ENCODE measurements at regions not wholly inside any gene's neighbourhood (a gene's known extent, or its start where the extent isn't known, plus 50 kb on each side); places are given as distances from the start of the nearest gene placed in this dataset.
"Not testable (repeated sequence)": the region's sequence is repeated elsewhere in the genome, so short reads cannot be mapped to it uniquely, and the experiment has no call there.

DNA sequence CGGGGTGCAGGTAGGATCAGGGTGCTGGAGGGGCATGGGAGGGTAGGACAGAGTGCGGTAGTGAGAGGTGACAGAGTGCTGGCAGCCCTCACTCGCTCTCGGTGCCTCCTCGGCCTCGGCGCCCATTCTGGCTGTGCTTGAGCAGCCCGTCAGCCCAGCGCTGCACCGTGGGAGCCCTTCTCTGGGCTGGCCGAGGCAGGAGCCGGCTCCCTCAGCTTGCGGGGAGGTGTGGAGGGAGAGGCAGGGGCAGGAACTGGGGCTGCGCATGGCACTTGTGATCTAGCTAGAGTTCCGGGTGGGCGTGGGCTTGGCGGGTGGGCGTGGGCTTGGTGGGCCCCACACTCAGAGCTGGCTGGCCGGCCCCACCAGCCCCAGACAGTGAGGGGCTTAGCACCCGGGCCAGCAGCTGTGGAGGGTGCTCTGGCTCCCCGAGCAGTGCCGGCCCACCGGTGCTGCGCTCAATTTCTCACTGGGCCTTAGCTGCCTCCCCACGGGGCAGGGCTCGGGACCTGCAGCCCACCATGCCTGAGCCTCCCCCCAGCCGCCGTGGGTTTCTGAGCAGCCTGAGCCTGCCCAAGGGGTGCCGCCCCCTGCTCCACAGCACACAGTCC is 112.8 kb upstream of the DUSP22 start:
- H3K4me3 ChIP-seq (ENCODE audit: low read length in 3 of 3), result no peak overlapping the region
- H3K4me1 ChIP-seq (ENCODE audit: control insufficient read depth in 3 of 3, insufficient read depth in 3 of 3, low read length in 3 of 3), result no peaks in the 10 kb centered on the region
- H3K9me3 ChIP-seq (ENCODE audit: control insufficient read depth in 3 of 3, low read length in 3 of 3), result no peaks in the 10 kb centered on the region
- H3K36me3 ChIP-seq (ENCODE audit: control insufficient read depth in 3 of 3, insufficient read depth in 3 of 3, low read length in 3 of 3), result no peaks in the 10 kb centered on the region
- H3K9ac ChIP-seq (ENCODE audit: low read depth in 1 of 3, low read length in 3 of 3), result no peak overlapping the region
- peaks cover 0 to 7% (median 4%) of the 10 kb centered on the region in 3 donors for H3K27me3 ChIP-seq (ENCODE audit: control insufficient read depth in 3 of 3, insufficient read depth in 3 of 3, low read length in 3 of 3)
- no peak overlapping the region for H3K27ac ChIP-seq (ENCODE audit: low read depth, low read length)

DNA sequence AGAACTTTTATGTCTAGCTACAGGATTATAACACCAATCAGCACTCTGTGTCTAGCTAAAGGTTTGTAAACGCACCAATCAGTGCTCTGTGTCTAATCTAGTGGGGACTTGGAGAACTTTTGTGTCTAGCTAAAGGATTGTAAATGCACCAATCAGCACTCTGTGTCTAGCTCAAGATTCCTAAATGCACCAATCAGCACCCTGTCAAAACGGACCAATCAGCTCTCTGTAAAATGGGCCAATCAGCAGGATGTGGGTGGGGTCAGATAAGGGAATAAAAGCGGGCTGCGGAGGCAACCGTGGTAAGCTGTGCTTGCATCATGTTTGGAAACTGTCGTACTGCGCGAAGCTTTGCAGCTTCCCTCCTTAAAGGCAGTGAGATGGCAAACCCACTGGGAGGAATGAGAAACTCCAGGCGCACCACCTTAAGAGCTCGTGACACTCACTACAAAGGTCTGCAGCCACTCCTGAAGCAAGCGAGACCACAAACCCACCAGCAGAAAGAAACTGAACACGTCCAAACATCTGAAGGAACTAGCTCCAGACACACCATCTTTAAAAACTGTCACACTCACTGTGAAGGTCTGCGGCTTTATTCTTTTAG is 112.1 kb upstream of the DUSP22 start:
- not testable (repeated sequence) for H3K27me3 ChIP-seq (ENCODE audit: control insufficient read depth in 3 of 3, insufficient read depth in 3 of 3, low read length in 3 of 3); H3K27ac ChIP-seq (ENCODE audit: low read depth, low read length); H3K36me3 ChIP-seq (ENCODE audit: control insufficient read depth in 3 of 3, insufficient read depth in 3 of 3, low read length in 3 of 3); H3K4me1 ChIP-seq (ENCODE audit: control insufficient read depth in 3 of 3, insufficient read depth in 3 of 3, low read length in 3 of 3); H3K9me3 ChIP-seq (ENCODE audit: control insufficient read depth in 3 of 3, low read length in 3 of 3); H3K9ac ChIP-seq (ENCODE audit: low read depth in 1 of 3, low read length in 3 of 3); H3K4me3 ChIP-seq (ENCODE audit: low read length in 3 of 3)

DNA sequence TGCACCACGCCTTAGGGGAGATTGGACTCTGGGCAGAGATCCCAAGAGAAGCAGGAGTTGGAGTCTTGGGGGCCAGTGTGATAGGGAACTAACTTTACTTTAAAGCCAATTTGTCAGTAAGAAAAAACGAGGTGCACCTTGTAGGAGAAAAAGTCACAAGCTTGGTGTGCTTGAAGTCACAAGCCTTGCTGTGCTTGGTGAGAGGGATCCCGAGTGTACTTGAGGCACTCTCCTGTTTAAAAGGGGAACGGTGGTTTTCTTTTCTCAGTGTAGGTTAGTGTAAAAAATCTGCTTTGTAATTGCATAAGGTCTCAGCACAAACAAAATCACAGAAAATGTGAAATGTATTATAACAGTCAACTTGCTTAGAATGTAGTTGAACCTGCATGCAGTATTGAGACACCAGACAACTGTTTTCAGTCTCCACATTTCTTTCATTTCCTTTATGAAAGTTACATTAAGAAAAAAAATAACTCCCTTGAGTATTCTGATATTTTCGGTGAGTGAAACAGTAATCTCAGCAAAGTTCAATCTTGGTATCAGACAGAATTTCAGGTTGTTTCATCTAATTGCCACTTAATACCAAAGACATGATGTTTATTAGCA is 111.1 kb upstream of the DUSP22 start:
- Histone ChIP-seq H3K9me3 (ENCODE audit: control insufficient read depth in 3 of 3, low read length in 3 of 3) (no peaks in the 10 kb centered on the region), H3K9ac (ENCODE audit: low read depth in 1 of 3, low read length in 3 of 3) (no peak overlapping the region), H3K4me1 (ENCODE audit: control insufficient read depth in 3 of 3, insufficient read depth in 3 of 3, low read length in 3 of 3) (no peaks in the 10 kb centered on the region), H3K27ac (ENCODE audit: low read depth, low read length) (no peak overlapping the region), H3K4me3 (ENCODE audit: low read length in 3 of 3) (no peak overlapping the region), H3K36me3 (ENCODE audit: control insufficient read depth in 3 of 3, insufficient read depth in 3 of 3, low read length in 3 of 3) (no peaks in the 10 kb centered on the region), H3K27me3 (ENCODE audit: control insufficient read depth in 3 of 3, insufficient read depth in 3 of 3, low read length in 3 of 3) (peaks cover under 1 to 7% (median 4%) of the 10 kb centered on the region in 3 donors)

DNA sequence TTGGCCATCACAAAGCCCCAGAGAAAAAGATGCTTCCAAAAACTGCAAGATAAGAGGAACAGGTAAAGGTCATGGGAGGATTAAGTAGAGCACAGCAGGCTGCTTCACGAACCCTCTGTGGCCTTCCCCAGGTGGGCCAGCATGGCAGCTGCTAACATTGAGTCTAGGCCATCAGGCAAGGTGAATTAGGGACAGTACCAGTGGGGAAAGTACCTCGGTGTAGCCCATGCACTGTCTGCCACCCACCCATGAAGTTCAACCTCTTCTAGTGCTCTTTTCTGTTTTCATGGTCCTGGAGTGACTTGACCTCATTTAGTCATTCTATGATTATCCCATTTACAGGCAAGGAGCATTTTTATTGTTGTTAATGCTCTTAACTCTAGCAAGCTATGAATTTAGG is 108.6 kb upstream of the DUSP22 start:
- Histone ChIP-seq H3K9ac (ENCODE audit: low read depth in 1 of 3, low read length in 3 of 3) (no peak overlapping the region), H3K27ac (ENCODE audit: low read depth, low read length) (no peak overlapping the region), H3K9me3 (ENCODE audit: control insufficient read depth in 3 of 3, low read length in 3 of 3) (no peaks in the 10 kb centered on the region), H3K27me3 (ENCODE audit: control insufficient read depth in 3 of 3, insufficient read depth in 3 of 3, low read length in 3 of 3) (peaks cover 0 to 5% (median 4%) of the 10 kb centered on the region in 3 donors), H3K4me3 (ENCODE audit: low read length in 3 of 3) (no peak overlapping the region), H3K36me3 (ENCODE audit: control insufficient read depth in 3 of 3, insufficient read depth in 3 of 3, low read length in 3 of 3) (no peaks in the 10 kb centered on the region), H3K4me1 (ENCODE audit: control insufficient read depth in 3 of 3, insufficient read depth in 3 of 3, low read length in 3 of 3) (no peaks in the 10 kb centered on the region)

DNA sequence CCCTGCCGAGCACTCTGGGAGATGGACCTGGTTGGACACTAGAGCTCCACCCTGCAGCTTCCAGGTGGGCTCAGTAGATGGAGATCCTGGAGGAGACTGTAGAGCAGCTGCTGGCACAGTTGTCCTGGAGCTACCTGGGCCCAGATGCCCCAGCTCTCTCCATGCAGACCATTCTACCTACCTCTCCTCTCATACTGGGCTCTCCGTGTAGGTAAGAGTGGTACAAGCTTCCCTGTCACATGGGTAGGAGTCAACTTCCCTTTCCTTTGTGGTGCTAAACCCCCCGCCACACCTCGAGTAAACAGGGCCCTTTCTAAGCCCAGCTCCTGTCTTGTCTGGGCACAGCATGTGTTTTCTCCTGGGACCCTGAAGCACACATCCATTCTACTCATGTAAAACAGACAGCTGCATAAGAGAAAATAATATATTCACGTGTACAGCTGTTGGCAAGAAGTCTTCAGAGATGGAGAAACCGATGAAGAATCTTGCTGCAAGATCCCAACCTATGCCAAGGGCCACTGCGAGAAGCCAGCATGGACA is 108.1 kb upstream of the DUSP22 start:
- H3K4me3 ChIP-seq (ENCODE audit: low read length in 3 of 3), result no peak overlapping the region

DNA sequence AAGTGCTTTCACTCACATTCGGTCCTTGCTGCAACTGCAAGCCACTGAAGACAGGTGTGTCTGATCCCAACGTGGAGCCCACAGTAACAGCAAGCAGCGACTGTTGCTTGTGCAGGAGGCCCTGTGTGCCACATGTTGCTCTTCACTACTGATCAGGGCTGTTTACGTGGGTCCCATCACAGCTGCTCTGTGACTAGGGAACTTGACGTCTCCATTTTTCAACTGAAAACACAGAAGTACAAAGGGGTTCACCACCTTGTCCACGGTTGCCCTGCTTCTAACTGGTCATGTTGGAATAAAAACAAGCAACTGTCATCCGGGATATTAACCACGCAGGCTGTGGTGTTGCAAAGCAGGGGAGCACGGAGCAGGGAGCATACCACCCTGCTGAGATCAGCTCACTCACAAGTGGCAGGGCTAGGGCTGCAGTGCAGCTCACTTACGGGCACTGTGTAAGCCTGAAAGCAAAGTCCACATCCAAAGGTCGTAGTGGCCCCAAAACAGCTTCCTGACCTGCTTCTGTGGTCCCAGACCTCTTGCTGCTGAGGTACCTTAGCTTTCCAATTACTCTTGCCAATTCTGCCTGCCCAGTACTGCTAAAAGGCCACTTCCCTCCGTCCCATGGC is 105.8 kb upstream of the DUSP22 start:
- H3K4me3 ChIP-seq (ENCODE audit: low read length in 3 of 3), result no peak overlapping the region
- no peak overlapping the region for H3K27ac ChIP-seq (ENCODE audit: low read depth, low read length)
- peaks cover 0 to 10% (median 0%) of the 10 kb centered on the region in 3 donors for H3K27me3 ChIP-seq (ENCODE audit: control insufficient read depth in 3 of 3, insufficient read depth in 3 of 3, low read length in 3 of 3)
- H3K36me3 ChIP-seq (ENCODE audit: control insufficient read depth in 3 of 3, insufficient read depth in 3 of 3, low read length in 3 of 3), result no peaks in the 10 kb centered on the region
- H3K9me3 ChIP-seq (ENCODE audit: control insufficient read depth in 3 of 3, low read length in 3 of 3), result no peaks in the 10 kb centered on the region
- no peaks in the 10 kb centered on the region for H3K4me1 ChIP-seq (ENCODE audit: control insufficient read depth in 3 of 3, insufficient read depth in 3 of 3, low read length in 3 of 3)
- no peak overlapping the region for H3K9ac ChIP-seq (ENCODE audit: low read depth in 1 of 3, low read length in 3 of 3)

More for the DNA sequence above, 108.1 kb upstream of the DUSP22 start:
- Histone ChIP-seq H3K4me1 (ENCODE audit: control insufficient read depth in 3 of 3, insufficient read depth in 3 of 3, low read length in 3 of 3) (no peaks in the 10 kb centered on the region), H3K27me3 (ENCODE audit: control insufficient read depth in 3 of 3, insufficient read depth in 3 of 3, low read length in 3 of 3) (peaks cover 0 to 5% (median 4%) of the 10 kb centered on the region in 3 donors), H3K36me3 (ENCODE audit: control insufficient read depth in 3 of 3, insufficient read depth in 3 of 3, low read length in 3 of 3) (no peaks in the 10 kb centered on the region), H3K9ac (ENCODE audit: low read depth in 1 of 3, low read length in 3 of 3) (no peak overlapping the region), H3K27ac (ENCODE audit: low read depth, low read length) (no peak overlapping the region), H3K9me3 (ENCODE audit: control insufficient read depth in 3 of 3, low read length in 3 of 3) (no peaks in the 10 kb centered on the region)

DNA sequence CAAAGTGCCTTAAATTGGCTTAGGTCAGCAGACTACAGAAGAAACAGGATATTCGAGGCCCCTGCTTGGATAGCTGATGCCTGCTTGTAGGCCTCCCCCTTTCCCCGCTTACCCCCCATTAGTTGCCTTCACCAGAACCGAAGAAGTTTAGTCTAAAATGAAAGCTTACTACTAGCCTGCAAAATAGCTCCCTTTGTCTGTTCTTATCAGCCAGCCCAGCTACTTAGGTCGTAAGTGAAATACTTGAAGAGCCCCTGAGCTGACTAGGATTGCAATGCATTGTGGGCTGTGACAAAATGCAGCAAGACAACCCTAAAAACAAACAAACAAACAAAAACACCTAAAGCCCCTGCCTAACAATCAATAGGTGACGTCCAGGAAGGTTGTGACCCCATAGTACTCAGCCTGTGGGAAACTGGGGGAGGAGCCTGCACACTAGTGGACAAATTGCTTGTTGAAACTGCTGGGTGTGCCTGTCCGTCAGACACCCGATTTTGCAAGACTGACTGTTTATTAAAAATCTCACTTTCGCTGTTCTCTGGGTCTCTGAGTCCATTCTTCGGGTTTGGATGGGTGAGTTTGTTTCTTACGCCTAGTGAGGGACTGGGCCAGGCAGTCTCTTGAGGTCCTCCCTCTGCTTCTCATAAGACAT is 105.0 kb upstream of the DUSP22 start:
- H3K4me1 ChIP-seq (ENCODE audit: control insufficient read depth in 3 of 3, insufficient read depth in 3 of 3, low read length in 3 of 3), result no peaks in the 10 kb centered on the region
- no peaks in the 10 kb centered on the region for H3K9me3 ChIP-seq (ENCODE audit: control insufficient read depth in 3 of 3, low read length in 3 of 3)
- H3K27me3 ChIP-seq (ENCODE audit: control insufficient read depth in 3 of 3, insufficient read depth in 3 of 3, low read length in 3 of 3), result peaks cover 0 to 10% (median 0%) of the 10 kb centered on the region in 3 donors
- no peak overlapping the region for H3K4me3 ChIP-seq (ENCODE audit: low read length in 3 of 3)
- no peak overlapping the region for H3K9ac ChIP-seq (ENCODE audit: low read depth in 1 of 3, low read length in 3 of 3)
- H3K36me3 ChIP-seq (ENCODE audit: control insufficient read depth in 3 of 3, insufficient read depth in 3 of 3, low read length in 3 of 3), result no peaks in the 10 kb centered on the region
- H3K27ac ChIP-seq (ENCODE audit: low read depth, low read length), result no peak overlapping the region

DNA sequence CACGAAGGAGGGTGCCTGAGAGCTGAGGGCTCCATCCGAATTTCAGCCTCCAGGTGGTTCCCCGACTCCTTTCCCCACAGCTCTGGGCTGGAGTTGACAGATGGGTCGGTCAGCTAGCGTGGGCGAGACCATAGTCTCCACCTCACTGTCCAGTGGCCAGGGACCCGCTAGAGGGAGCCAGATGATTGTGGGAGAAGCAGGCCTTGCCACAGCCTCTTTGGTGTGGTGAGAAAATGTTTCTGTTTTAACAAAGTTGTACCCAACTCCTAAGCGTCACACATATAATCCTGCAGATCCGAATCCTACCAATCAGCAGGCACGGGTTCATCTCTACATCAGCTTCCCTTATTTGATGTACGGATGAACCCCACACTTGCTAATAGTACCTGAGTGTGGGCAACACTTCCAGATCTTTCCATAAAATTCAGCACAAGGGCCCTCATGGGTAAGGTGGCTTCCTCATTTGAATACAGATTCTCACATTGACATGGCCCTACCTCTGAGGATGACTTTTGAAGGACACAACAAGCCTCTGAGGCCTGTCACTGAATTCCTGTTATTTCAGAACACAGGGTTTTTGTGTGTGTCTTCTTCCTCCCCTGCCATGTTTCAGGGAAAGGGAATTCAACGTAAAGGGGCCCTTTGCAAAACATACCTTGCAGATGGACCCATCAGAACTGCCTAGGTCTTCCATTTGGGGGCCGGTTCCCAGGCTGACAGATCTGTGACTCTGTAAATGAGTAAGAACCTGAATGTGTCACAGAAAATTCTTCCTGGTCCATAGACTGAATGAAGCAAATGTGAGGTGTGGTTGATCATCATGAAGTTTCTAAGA is 103.2 kb upstream of the DUSP22 start:
- H3K9ac ChIP-seq (ENCODE audit: low read depth in 1 of 3, low read length in 3 of 3), result no peak overlapping the region
- no peaks in the 10 kb centered on the region for H3K36me3 ChIP-seq (ENCODE audit: control insufficient read depth in 3 of 3, insufficient read depth in 3 of 3, low read length in 3 of 3)
- H3K27ac ChIP-seq (ENCODE audit: low read depth, low read length), result no peak overlapping the region
- peaks cover 0 to 10% (median 0%) of the 10 kb centered on the region in 3 donors for H3K27me3 ChIP-seq (ENCODE audit: control insufficient read depth in 3 of 3, insufficient read depth in 3 of 3, low read length in 3 of 3)
- no peaks in the 10 kb centered on the region for H3K4me1 ChIP-seq (ENCODE audit: control insufficient read depth in 3 of 3, insufficient read depth in 3 of 3, low read length in 3 of 3)
- no peak overlapping the region for H3K4me3 ChIP-seq (ENCODE audit: low read length in 3 of 3)
- no peaks in the 10 kb centered on the region for H3K9me3 ChIP-seq (ENCODE audit: control insufficient read depth in 3 of 3, low read length in 3 of 3)

DNA sequence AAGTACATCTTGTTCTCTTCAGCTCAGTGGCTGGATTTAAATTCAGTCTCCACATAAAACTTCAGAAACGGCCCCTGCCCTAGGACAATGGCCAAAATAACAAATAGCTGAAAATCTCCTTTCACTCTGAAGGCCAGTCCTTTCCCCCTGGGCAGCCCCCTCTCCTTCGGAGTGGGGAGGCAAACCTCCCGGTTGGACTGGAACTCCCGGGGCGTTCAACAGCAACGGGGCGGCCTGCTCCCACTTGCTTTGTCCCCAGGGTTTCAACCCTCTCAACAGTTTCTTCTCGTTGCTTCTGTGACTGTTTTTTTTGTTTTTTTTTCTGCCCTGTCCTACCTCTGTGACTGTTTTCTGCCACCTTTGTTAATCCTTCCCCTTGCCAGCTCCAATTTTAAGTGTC is 102.6 kb upstream of the DUSP22 start:
- no peaks in the 10 kb centered on the region for H3K9me3 ChIP-seq (ENCODE audit: control insufficient read depth in 3 of 3, low read length in 3 of 3)
- H3K27ac ChIP-seq (ENCODE audit: low read depth, low read length), result no peak overlapping the region
- no peaks in the 10 kb centered on the region for H3K36me3 ChIP-seq (ENCODE audit: control insufficient read depth in 3 of 3, insufficient read depth in 3 of 3, low read length in 3 of 3)
- no peaks in the 10 kb centered on the region for H3K4me1 ChIP-seq (ENCODE audit: control insufficient read depth in 3 of 3, insufficient read depth in 3 of 3, low read length in 3 of 3)
- H3K27me3 ChIP-seq (ENCODE audit: control insufficient read depth in 3 of 3, insufficient read depth in 3 of 3, low read length in 3 of 3), result peaks cover 0 to 10% (median 0%) of the 10 kb centered on the region in 3 donors
- no peak overlapping the region for H3K9ac ChIP-seq (ENCODE audit: low read depth in 1 of 3, low read length in 3 of 3)
- no peak overlapping the region for H3K4me3 ChIP-seq (ENCODE audit: low read length in 3 of 3)
